ENCODE measurements at regions not wholly inside any gene's neighbourhood (a gene's known extent, or its start where the extent isn't known, plus 50 kb on each side); places are given as distances from the start of the nearest gene placed in this dataset.

DNA sequence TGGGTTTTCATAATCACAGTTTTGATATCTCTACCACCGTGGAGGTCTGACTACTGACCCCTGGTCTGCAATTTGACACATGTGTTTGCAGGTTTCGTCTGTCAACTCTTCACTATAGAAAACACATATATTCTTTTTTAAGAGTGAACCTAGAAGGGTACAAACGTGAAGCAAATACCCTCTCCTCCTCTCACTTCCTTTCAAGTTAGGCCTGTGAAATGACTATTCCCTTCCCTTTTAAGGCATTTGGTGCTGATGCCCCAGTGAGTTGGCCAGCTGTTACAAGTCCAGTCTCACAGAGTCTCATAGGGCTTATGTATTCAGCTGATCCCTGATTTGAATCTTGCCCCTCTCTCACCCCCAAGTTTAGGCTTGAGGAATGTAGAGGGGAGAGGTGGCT, 742.0 kb upstream of the IGFBP3 start:
- Histone ChIP-seq H3K27ac (ENCODE audit: low read depth, low read length, poor library complexity, severe bottlenecking) (no peak overlapping the region), H3K4me1 (ENCODE audit: insufficient read depth, low read length, poor library complexity, severe bottlenecking) (no peaks in the 10 kb centered on the region), H3K4me2 (ENCODE audit: low read length) (no peak overlapping the region), H3K4me3 (ENCODE audit: low read depth, low read length, poor library complexity, severe bottlenecking) (no peak overlapping the region), H3K36me3 (ENCODE audit: insufficient read depth, low read length) (no peaks in the 10 kb centered on the region), H4K20me1 (ENCODE audit: insufficient read depth, low read length) (no peaks in the 10 kb centered on the region), H3K9me3 (ENCODE audit: low read length) (no peaks in the 10 kb centered on the region), H2AFZ (ENCODE audit: low read length) (no peak overlapping the region), H3K9me2 (ENCODE audit: insufficient read depth, low read length) (no peaks in the 10 kb centered on the region), H3K79me2 (ENCODE audit: insufficient read depth, low read depth, low read length) (no peaks in the 10 kb centered on the region)
- ChIA-PET CTCF (ENCODE audit: unreplicated experiment) (no interaction called here), POLR2A (interaction anchor here (0.6 to 0.7 kb wide), 3 partner anchors 18 to 386 kb away, joined by 3 to 4 read pairs (median 4); no protein-coding TSS in a partner anchor)
- no peak for TF ChIP-seq EZH2phosphoT487 (IDR thresholded peaks at IDR 0.05; ENCODE audit: borderline replicate concordance, low read depth, low read length)
- TF ChIP-seq, protein P1, sequence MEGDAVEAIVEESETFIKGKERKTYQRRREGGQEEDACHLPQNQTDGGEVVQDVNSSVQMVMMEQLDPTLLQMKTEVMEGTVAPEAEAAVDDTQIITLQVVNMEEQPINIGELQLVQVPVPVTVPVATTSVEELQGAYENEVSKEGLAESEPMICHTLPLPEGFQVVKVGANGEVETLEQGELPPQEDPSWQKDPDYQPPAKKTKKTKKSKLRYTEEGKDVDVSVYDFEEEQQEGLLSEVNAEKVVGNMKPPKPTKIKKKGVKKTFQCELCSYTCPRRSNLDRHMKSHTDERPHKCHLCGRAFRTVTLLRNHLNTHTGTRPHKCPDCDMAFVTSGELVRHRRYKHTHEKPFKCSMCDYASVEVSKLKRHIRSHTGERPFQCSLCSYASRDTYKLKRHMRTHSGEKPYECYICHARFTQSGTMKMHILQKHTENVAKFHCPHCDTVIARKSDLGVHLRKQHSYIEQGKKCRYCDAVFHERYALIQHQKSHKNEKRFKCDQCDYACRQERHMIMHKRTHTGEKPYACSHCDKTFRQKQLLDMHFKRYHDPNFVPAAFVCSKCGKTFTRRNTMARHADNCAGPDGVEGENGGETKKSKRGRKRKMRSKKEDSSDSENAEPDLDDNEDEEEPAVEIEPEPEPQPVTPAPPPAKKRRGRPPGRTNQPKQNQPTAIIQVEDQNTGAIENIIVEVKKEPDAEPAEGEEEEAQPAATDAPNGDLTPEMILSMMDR (conservative IDR thresholded peaks at IDR 0.05; ENCODE audit: low read length): no peak
- no peak for DNase-seq (ENCODE audit: low spot score)
- intact Hi-C loops (cut with micrococcal nuclease; ENCODE audit: unreplicated experiment): no loop called here
- BruUV-seq (replicated peaks): no TSS peak

DNA sequence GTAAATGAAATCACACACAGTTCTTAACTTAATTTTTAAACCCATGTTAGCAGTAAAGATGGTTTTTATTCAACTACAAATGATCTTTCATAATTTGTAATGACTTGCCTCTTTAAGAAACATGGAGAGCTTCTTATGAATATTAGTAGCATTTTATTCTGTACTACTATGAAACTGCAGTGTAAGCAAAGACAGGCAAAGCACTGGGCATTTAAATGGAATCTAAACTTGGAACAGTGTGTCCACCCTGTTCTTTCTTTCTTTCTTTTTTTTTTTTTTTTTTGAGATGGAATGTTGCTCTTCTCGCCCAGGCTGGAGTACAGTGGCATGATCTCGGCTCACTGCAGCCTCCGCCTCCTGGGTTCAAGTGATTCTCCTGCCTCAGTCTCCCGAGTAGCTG, 740.4 kb upstream of the IGFBP3 start:
- no TSS peak for BruUV-seq (replicated peaks)
- Histone ChIP-seq H3K9me2 (ENCODE audit: insufficient read depth, low read length) (no peaks in the 10 kb centered on the region), H3K4me2 (ENCODE audit: low read length) (no peak overlapping the region), H4K20me1 (ENCODE audit: insufficient read depth, low read length) (no peaks in the 10 kb centered on the region), H3K27ac (ENCODE audit: low read depth, low read length, poor library complexity, severe bottlenecking) (no peak overlapping the region), H2AFZ (ENCODE audit: low read length) (no peak overlapping the region), H3K9me3 (ENCODE audit: low read length) (no peaks in the 10 kb centered on the region), H3K4me3 (ENCODE audit: low read depth, low read length, poor library complexity, severe bottlenecking) (no peak overlapping the region), H3K79me2 (ENCODE audit: insufficient read depth, low read depth, low read length) (no peaks in the 10 kb centered on the region), H3K36me3 (ENCODE audit: insufficient read depth, low read length) (no peaks in the 10 kb centered on the region), H3K4me1 (ENCODE audit: insufficient read depth, low read length, poor library complexity, severe bottlenecking) (no peaks in the 10 kb centered on the region)
- no peak for DNase-seq (ENCODE audit: low spot score)
- ChIA-PET CTCF (ENCODE audit: unreplicated experiment) (no interaction called here), POLR2A (interaction anchor here (0.7 kb wide), 1 partner anchor 705 kb away, joined by 6 read pairs; no protein-coding TSS in a partner anchor)
- intact Hi-C loops (cut with micrococcal nuclease; ENCODE audit: unreplicated experiment): no loop called here
- TF ChIP-seq EZH2phosphoT487 (IDR thresholded peaks at IDR 0.05; ENCODE audit: borderline replicate concordance, low read depth, low read length): no peak
- TF ChIP-seq, protein P1 (conservative IDR thresholded peaks at IDR 0.05; ENCODE audit: low read length): no peak

DNA sequence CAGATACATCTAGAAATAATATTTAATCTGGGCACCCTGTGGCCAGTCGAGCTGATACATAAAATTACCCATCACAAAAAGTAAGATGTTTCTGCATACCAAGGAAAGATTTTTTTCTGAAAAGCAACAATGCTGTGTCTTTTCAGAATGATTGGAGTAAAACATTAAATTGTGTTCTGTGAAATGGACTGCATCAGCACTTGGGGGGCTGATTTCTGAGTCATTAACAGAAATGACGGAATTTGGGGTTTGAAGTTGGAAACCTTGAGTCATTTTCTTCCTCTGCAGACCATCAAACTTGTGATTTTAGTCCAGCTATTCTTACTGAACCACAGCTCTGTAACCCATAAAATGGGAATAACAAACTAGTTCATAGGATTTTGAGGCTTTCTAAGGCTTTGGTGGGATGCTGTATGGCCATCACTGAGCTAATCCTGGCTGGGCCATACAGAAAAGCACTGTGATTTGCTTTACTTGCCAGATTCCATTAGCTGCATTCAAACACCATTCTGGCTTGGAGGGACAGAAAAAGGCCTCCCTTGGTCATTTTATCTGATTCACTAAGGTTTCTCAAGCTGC, 739.4 kb upstream of the IGFBP3 start:
- intact Hi-C loops (cut with micrococcal nuclease; ENCODE audit: unreplicated experiment): no loop called here
- H3K27ac ChIP-seq (ENCODE audit: low read depth, low read length, poor library complexity, severe bottlenecking): no peak overlapping the region
- no peaks in the 10 kb centered on the region for H4K20me1 ChIP-seq (ENCODE audit: insufficient read depth, low read length)
- TF ChIP-seq, protein P1 (conservative IDR thresholded peaks at IDR 0.05; ENCODE audit: low read length): no peak
- no peak for TF ChIP-seq EZH2phosphoT487 (IDR thresholded peaks at IDR 0.05; ENCODE audit: borderline replicate concordance, low read depth, low read length)
- H3K4me1 ChIP-seq (ENCODE audit: insufficient read depth, low read length, poor library complexity, severe bottlenecking): no peaks in the 10 kb centered on the region
- no peak overlapping the region for H2AFZ ChIP-seq (ENCODE audit: low read length)
- no peaks in the 10 kb centered on the region for H3K9me2 ChIP-seq (ENCODE audit: insufficient read depth, low read length)
- DNase-seq (ENCODE audit: low spot score): no peak
- no TSS peak for BruUV-seq (replicated peaks)
- H3K9me3 ChIP-seq (ENCODE audit: low read length): no peaks in the 10 kb centered on the region
- no peaks in the 10 kb centered on the region for H3K79me2 ChIP-seq (ENCODE audit: insufficient read depth, low read depth, low read length)
- ChIA-PET POLR2A (no interaction called here), CTCF (ENCODE audit: unreplicated experiment) (no interaction called here)
- no peaks in the 10 kb centered on the region for H3K36me3 ChIP-seq (ENCODE audit: insufficient read depth, low read length)
- no peak overlapping the region for H3K4me3 ChIP-seq (ENCODE audit: low read depth, low read length, poor library complexity, severe bottlenecking)
- no peak overlapping the region for H3K4me2 ChIP-seq (ENCODE audit: low read length)
